ENCODE measurements at regions not wholly inside any gene's neighbourhood (a gene's known extent, or its start where the extent isn't known, plus 50 kb on each side); places are given as distances from the start of the nearest gene placed in this dataset.

DNA sequence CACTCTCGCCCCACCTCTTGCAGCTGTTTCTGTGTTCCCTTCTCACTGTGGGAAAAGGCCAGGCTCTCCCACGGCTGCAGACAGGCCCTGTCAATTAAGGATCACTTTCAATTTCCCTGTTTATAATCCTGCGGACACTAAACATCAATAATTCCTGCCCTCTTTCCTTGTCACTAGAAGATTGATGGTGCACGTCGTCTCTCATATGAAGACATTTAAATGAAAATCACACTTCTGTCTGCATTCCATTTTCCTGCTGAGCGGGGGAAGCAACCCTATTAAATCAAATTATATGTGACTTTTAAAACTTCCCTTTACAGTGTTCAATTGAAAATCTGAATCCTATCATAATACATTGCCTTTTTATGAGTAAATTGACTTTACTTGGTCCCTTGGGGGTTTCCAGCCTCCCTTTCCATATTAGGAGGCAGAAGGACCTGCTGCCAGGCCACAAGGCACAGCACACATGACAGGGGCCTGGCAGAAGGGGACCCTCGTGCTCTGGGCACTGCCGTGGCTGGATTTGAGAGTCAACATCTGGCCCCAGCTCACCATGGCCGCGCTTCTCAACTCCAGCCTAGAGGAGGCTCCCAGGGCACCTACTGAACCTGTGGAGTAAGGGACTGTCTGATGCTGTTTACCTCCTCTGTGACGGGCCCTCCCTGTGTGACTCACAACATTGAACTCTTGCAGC, 311.0 kb upstream of the IRX4 start:
- H3K9me3 ChIP-seq (ENCODE audit: insufficient read depth, low read length) = peaks cover 7% of the 10 kb centered on the region; the same call in 1 of the 2 replicates
- H3K79me2 ChIP-seq (ENCODE audit: insufficient read depth, low read length) = no peaks in the 10 kb centered on the region
- H3K4me3 ChIP-seq (ENCODE audit: insufficient read depth, low read length, poor library complexity, severe bottlenecking) = no peak overlapping the region
- no peaks in the 10 kb centered on the region for H3K9me2 ChIP-seq (replicated peaks; ENCODE audit: insufficient read depth, low read length)
- no peak overlapping the region for H3K4me2 ChIP-seq (ENCODE audit: low read depth, low read length, poor library complexity, severe bottlenecking)
- no peak for TF ChIP-seq EZH2phosphoT487 (conservative IDR thresholded peaks at IDR 0.05; ENCODE audit: low read length)
- TF ChIP-seq, protein P1, sequence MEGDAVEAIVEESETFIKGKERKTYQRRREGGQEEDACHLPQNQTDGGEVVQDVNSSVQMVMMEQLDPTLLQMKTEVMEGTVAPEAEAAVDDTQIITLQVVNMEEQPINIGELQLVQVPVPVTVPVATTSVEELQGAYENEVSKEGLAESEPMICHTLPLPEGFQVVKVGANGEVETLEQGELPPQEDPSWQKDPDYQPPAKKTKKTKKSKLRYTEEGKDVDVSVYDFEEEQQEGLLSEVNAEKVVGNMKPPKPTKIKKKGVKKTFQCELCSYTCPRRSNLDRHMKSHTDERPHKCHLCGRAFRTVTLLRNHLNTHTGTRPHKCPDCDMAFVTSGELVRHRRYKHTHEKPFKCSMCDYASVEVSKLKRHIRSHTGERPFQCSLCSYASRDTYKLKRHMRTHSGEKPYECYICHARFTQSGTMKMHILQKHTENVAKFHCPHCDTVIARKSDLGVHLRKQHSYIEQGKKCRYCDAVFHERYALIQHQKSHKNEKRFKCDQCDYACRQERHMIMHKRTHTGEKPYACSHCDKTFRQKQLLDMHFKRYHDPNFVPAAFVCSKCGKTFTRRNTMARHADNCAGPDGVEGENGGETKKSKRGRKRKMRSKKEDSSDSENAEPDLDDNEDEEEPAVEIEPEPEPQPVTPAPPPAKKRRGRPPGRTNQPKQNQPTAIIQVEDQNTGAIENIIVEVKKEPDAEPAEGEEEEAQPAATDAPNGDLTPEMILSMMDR (IDR thresholded peaks at IDR 0.05; ENCODE audit: insufficient read depth, low read length, poor library complexity, severe bottlenecking) = no peak
- no peaks in the 10 kb centered on the region for H4K20me1 ChIP-seq (ENCODE audit: low read depth, low read length)
- H3K27me3 ChIP-seq (ENCODE audit: low read length) = no peaks in the 10 kb centered on the region
- H3K27ac ChIP-seq (ENCODE audit: low read depth, low read length) = no peak overlapping the region
- H2AFZ ChIP-seq (ENCODE audit: low read depth, low read length, severe bottlenecking) = no peak overlapping the region
- H3K9ac ChIP-seq (ENCODE audit: low read length) = no peak overlapping the region
- H3K36me3 ChIP-seq (ENCODE audit: low read length) = no peaks in the 10 kb centered on the region
- H3F3A ChIP-seq (ENCODE audit: insufficient read depth) = no peaks in the 10 kb centered on the region

DNA sequence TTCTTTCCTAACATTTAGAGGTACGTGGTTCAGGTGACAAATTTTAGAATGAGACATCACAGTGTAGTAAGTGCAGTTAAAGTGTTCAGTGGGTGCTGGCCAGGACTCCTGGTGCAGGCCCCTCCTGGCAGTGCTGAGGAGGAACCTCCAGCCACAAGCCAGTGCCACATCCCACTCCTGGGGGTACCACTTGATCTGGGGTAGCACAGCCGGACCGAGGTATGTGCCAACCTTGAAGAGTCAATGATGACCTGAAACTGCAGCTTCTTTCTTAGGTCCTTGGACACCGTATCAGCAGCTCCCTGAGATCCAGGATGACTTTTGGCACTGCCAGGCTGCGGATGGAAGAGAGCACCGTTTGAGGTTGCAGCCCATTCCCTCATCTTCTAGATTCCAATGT, 310.4 kb upstream of the IRX4 start:
- Histone ChIP-seq H3K4me2 (ENCODE audit: low read depth, low read length, poor library complexity, severe bottlenecking) (no peak overlapping the region), H3K9me3 (ENCODE audit: insufficient read depth, low read length) (peaks cover 7% of the 10 kb centered on the region; the same call in 1 of the 2 replicates), H3K27me3 (ENCODE audit: low read length) (no peaks in the 10 kb centered on the region), H3K9ac (ENCODE audit: low read length) (no peak overlapping the region), H3F3A (ENCODE audit: insufficient read depth) (no peaks in the 10 kb centered on the region), H3K4me3 (ENCODE audit: insufficient read depth, low read length, poor library complexity, severe bottlenecking) (no peak overlapping the region), H3K36me3 (ENCODE audit: low read length) (no peaks in the 10 kb centered on the region), H3K27ac (ENCODE audit: low read depth, low read length) (no peak overlapping the region), H3K79me2 (ENCODE audit: insufficient read depth, low read length) (no peaks in the 10 kb centered on the region), H4K20me1 (ENCODE audit: low read depth, low read length) (no peaks in the 10 kb centered on the region), H2AFZ (ENCODE audit: low read depth, low read length, severe bottlenecking) (no peak overlapping the region), H3K9me2 (replicated peaks; ENCODE audit: insufficient read depth, low read length) (no peaks in the 10 kb centered on the region)
- no peak for TF ChIP-seq EZH2phosphoT487 (conservative IDR thresholded peaks at IDR 0.05; ENCODE audit: low read length)
- TF ChIP-seq, protein P1 (IDR thresholded peaks at IDR 0.05; ENCODE audit: insufficient read depth, low read length, poor library complexity, severe bottlenecking) = no peak

DNA sequence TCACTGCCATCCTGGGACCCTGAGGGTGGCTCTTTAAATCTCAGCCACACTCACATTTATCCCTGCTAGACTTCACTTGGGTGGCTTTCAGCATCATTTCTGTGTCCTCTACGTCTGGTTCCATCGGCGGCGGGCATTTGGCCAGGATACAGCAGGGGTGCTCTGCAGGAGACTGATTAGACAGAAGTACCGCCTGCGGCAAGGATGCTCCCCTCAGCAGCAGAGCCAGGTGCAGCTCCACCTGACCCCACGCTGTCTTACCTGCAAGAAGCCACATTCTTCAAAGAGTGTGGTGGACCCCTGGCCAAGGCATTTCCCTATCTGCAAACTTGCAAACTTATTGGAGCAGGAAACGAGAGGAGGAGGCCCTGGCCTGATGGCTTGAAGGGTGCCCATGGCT, 309.8 kb upstream of the IRX4 start:
- TF ChIP-seq EZH2phosphoT487 (conservative IDR thresholded peaks at IDR 0.05; ENCODE audit: low read length) = no peak
- TF ChIP-seq, protein P1 (IDR thresholded peaks at IDR 0.05; ENCODE audit: insufficient read depth, low read length, poor library complexity, severe bottlenecking) = no peak
- H3K9ac ChIP-seq (ENCODE audit: low read length) = no peak overlapping the region
- no peaks in the 10 kb centered on the region for H3K27me3 ChIP-seq (ENCODE audit: low read length)
- no peak overlapping the region for H2AFZ ChIP-seq (ENCODE audit: low read depth, low read length, severe bottlenecking)
- H3K4me3 ChIP-seq (ENCODE audit: insufficient read depth, low read length, poor library complexity, severe bottlenecking) = no peak overlapping the region
- H3K36me3 ChIP-seq (ENCODE audit: low read length) = no peaks in the 10 kb centered on the region
- no peak overlapping the region for H3K4me2 ChIP-seq (ENCODE audit: low read depth, low read length, poor library complexity, severe bottlenecking)
- H3K9me2 ChIP-seq (replicated peaks; ENCODE audit: insufficient read depth, low read length) = no peaks in the 10 kb centered on the region
- H4K20me1 ChIP-seq (ENCODE audit: low read depth, low read length) = no peaks in the 10 kb centered on the region
- peaks cover 7% of the 10 kb centered on the region; the same call in 1 of the 2 replicates for H3K9me3 ChIP-seq (ENCODE audit: insufficient read depth, low read length)
- H3K79me2 ChIP-seq (ENCODE audit: insufficient read depth, low read length) = no peaks in the 10 kb centered on the region
- H3F3A ChIP-seq (ENCODE audit: insufficient read depth) = no peaks in the 10 kb centered on the region
- no peak overlapping the region for H3K27ac ChIP-seq (ENCODE audit: low read depth, low read length)
